HG03064 (cell line): ENCODE measurements at regions not wholly inside any gene's neighbourhood (a gene's known extent, or its start where the extent isn't known, plus 50 kb on each side); places are given as distances from the start of the nearest gene placed in this dataset.
"Not testable (repeated sequence)": the region's sequence is repeated elsewhere in the genome, so short reads cannot be mapped to it uniquely, and the experiment has no call there.

Experiments used
- ATAC-seq: cut with Tn5 transposase; IDR thresholded peaks from one replicate; pipeline ENCODE4 v1.9.1; 2021; ENCODE audit warnings: low read depth; ENCODE audit not compliant: unreplicated experiment

DNA sequence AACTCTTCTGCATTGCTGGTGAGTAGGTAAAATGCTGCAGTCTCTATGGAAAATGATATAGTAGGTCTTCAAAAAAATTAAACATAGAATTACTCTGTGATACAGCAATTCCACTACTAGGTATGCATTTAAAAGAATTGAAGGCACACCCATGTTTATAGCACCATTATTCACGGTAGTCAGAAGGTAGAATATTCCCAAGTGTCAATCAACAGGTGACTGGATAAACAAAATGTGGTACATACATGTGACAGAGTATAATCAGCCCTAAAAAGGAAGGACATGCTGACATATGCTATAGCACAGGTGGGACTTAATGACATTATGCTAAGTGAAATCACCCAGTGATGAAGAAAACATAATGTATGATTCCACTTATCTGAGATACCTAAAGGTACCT lies 123.3 kb downstream of the CCER1 start:
- ATAC-seq, result no peak

DNA sequence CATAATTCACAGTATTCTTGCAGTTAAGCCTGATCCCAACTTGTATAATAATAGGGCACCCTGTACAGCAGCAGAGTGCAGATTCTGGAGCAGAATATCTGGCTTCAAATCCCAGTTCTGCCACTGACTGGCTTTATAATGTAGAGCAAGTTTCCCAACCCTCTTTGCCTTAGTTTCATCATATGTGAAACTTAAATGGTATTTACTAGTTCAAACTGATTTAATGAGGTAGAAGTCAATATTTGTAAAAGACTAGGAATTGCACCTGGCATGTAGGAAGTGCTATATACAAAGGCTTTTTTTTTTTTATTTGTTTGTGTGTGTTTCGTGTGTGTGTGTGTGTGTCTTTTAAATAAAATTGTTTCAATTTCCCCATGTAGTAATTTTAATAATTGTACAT lies 125.9 kb downstream of the CCER1 start:
- ATAC-seq, result no peak

DNA sequence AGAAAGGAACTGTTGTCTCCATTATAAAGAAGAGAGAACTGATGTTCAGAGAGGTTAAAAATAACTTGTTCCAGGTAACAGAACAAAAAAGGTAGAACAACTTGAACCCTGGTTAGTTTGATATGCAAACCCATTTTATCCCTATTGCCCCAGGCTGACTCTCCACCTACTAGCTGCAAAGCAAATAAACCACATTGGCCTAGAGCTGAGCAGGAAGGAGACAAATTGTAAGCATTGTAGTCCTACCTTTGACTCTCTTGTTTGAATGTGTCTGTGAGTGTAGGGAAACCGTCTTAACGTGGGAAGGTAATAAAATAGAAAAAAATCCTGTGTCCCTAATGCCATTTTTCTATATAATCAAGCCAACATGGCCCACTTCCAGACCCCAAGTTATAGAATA lies 126.4 kb downstream of the CCER1 start:
- ATAC-seq, result no peak

DNA sequence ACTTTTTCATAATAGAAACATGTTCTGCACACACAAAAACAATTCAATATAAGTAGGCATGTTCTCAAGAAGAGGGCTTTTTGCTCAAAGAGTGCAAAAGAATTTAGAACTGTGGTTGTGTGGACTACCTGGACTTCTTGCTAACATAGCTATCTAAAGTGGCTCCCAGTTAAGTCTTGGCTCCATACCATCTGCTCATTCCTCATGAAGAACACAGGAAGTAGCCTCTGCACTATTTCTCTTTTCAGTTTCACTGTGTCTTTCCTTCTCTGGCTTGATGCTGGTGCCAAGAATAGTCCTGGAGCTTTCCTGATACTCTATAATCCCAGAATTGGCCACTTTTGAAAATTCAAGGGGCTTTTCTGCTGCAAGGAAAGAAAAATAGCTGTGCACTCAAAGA lies 127.4 kb downstream of the CCER1 start:
- ATAC-seq, result no peak

DNA sequence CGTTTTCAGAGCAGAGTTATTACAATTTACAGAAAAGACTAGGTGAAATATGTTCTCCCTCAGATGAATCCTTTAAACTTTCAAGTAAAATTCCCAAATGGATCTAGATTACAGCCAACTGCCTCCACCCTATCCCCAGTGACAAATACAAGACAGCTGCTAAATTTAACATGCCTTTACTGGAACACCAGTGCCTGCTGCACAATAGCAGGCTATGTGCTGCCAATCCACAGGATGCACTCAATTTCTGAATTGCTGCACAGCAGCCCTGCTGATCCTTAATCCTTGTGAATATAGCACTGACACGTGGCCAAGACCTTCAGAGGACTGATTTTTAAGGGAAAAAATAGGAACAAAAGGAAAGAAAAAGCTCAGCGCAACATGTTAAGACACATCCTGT lies 128.9 kb downstream of the CCER1 start:
- ATAC-seq, result no peak

DNA sequence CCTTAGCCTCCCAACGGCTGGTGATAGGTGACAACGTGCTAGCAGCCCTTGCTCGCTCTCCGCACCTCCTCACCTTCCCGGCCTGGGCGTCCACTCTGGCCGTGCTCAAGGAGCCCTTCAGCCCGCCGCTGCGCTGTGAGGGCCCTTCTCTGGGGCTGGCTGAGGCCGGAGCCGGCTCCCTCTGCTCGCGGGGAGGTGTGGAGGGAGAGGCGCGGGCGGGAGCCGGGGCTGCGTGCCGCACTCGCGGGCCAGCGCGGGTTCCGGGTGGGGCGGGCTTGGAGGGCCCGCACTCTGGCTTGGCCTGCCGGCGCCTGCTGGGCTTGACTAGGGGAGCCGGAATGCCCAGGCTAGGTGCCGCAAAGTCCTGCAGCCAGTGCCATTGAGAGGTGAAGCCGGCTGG lies 131.1 kb downstream of the CCER1 start:
- ATAC-seq, result no peak

DNA sequence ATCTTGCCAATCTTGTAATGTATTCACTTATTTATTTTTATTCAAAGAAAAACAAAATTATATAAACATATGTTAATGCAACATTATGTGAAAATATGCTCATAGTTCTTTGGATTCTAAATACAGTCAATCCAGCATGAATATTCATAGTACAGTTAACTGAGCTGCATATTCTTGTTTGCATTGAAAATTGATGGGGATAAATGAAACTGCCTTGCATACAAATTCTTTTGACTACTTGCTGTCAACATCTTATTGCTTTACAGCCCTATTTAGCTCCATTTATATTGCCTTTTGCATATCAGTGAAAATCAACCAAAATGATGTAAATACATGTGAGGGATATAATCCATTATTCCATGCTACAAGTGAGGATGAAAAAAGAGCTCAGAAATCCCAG lies 135.3 kb downstream of the CCER1 start:
- ATAC-seq, result no peak

DNA sequence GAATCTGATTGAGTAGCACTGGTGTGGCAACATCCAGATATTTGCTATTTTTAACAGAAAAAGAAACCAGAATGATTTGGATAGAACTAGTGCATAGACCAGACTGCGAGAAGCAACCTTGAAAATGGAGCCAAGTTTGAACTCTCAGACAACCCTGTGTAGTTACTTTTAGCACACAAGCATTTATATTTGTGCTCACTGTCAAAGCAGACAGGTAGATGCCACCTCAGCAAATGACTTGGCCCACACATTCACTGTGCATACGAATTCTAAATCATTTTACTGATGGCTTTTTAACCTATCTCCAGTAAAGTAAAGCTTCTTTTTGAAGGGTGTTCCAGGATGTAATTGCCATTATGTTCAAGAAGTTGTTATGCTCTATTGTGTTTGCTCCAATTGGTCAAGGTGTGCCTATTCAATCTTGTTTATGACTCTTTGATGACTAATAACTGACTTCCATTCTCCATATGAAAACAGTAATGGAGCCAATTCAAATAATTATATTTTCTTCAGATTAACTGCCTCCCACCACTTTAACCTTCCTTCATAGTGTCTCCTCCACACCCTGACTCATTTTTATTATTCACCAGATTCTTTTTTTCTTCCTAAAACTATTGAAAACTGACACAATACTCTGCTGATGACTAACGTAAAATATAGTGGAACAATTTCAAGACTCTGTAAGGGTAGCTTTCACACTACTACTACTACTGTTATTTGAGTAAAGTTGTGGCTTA lies 138.5 kb downstream of the CCER1 start:
- no peak for ATAC-seq

DNA sequence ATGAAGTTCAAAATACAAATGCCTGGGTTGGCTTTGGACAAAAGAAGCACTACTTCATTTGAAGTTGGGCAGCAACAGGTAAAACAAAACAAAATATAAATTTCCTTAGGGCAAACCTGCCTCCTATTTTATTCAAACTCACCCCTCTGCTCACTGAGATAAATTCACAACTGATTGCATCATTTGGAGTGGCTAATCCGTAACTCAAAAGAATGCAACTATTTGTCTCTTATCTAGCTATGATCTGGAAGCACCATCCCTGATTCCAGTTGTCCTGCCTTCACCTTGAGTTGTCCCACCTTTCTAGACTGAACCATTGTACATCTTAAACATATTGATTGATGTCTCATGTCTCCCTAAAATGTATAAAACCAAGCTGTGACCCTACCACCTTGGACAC lies 145.0 kb downstream of the CCER1 start:
- ATAC-seq, result no peak

DNA sequence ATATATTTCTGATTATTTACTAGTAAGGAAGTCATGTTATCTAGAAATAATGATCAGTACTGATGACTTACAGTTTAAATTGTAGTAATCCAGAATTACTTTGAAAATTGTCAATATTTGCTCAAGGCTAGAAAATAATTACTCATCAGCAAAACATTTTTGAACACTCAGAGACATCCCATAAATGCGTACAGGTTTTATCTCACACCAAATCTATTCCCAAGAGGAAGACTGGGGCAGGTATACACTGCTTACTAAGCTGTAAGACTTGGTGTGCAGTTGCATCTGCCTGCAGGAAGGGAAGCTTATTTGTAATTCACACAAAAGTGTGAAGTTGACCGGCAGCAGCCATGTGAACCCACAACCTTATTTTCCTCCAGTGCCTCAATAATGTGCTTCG lies 146.4 kb downstream of the CCER1 start:
- ATAC-seq, result no peak

DNA sequence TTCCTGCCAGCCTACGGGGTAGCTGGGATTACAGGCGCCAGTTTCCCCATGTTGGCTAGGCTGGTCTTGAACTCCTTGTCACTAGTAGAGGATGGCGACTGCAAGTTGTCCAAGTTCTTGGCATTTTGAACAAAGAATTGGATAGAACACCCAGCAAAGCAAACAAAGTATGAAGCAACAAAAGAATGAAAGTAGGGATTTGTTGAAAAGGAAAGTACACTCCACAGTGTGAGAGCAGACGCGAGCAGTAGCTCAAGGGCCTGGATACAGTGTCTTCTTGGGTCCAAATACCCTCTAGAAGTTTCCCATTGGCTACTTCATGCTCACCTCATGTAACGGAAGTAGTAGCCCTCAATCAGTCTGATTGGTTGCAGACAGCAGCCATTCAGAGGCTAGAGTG lies 152.2 kb downstream of the CCER1 start:
- no peak for ATAC-seq

DNA sequence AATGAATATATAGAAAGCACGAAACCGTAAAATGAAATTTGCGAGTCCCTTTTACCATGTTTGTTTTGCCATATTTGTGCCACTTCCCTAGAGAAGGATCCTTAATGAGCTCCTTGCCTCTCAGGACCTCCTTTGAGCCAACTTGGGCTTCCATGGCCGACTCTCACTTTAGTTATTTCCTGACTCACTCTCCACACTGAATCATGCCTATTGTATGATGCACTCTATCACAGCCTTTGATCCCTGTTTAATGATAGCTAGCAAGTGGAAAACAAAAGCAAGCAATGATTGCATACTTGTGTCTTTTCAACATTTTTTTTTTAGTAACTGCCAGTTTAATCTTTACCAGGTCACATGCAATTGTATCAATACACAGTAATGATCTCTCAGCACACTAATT lies 153.2 kb downstream of the CCER1 start:
- no peak for ATAC-seq

DNA sequence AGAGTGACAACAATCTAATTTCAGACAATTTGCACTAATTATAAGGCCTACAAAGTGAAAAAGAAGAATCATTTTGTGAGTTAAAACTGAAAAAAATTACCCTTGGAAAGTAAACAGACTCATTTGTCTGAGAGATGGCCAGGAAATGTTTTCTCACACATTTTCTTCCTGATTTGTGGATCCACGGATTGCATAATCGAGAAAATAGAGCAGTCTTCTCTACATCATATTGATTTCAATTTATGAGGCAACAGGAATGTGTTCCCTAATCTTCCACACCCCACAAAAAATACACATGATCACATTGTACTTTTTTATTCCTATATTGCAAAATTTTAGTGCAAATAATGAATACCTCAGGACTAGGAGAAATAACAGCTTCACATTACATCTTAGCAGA lies 160.8 kb downstream of the CCER1 start:
- ATAC-seq, result no peak

DNA sequence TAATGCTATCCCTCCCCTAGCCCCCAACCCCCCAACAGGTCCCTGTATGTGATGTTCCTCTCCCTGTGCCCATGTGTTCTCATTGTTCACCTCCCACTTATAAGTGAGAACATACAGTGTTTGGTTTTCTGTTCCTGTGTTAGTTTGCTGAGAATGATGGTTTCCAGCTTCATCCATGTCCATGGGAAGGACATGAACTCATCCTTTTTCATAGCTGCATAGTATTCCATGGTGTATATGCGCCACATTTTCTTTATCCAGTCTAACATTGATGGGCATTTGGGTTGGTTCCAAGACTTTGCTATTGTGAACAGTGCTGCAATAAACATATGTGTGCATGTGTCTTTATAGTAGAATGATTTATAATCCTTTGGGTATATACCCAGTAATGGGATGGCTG lies 162.3 kb downstream of the CCER1 start:
- not testable (repeated sequence) for ATAC-seq

DNA sequence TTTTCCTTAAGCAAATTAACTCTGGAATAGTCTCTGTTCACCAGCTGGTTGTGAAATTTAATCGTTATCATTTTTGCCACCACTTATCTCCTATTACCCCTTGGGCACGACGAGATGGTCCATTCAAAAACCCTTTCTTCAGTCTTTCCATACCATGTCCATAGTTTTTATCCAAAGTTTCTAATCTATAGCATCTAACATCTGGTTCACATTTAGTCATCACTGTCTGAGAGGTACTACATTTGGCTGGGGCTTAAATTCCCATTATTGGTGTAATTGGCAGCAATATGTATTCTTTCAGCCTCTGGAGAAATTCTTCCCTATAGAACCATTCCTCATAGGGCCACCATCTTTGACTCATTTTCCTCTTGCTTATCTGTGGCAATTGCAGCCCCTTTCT lies 163.5 kb downstream of the CCER1 start:
- ATAC-seq, result no peak

DNA sequence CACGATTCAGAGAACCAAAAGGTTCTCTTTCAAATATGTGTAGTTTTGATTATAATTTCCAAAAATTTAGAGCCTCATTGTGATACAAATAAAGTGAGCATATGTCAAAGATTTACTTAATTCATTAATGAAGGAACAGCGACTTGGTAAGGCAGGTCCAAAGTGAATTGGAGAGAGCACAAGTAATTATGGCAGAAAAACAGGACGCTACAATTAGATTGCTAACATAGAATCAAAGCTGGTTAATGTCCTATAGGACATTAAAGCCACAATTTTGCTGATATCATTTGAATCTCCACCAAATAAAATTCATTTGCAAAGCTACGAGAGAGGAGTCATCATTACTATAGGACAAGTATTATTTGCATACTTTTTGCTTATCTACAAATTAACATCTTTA lies 164.2 kb downstream of the CCER1 start:
- ATAC-seq, result no peak

DNA sequence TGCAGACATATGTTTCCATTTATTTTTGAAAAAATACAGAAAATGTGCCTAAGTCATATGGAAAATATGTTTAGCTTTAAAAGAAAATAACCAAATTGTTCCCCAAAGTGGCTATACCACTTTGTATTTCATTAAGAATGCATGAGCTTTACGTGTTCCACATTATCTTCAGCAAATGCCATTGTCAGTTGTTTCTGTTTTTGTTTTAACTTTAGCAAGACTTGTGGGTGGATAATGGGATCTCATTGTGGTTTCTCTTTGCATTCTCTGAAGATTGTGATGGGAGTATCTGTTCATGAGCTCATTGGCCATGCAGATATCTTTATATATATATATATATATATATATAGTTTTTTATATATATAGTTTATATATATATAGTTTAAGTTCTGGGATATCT lies 181.5 kb downstream of the CCER1 start:
- ATAC-seq, result no peak

DNA sequence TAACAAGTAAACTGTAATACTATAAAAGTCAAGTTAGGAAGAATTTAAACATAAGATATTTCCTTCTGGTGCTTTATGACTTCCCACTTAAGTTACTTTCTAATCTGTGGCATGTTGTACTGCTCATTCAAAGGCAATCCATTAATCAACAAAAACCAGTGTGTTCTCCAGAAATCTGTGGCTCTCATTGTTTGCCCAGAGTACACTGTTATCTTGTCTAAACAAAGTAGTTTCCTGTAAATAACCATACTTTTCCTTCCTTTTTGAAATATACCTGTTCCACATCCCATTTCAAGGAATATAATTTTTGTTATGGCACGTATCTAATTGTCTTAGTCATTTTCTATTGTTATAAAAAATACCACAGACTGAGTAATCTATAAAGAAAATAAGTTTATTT lies 184.1 kb downstream of the CCER1 start:
- ATAC-seq, result no peak

DNA sequence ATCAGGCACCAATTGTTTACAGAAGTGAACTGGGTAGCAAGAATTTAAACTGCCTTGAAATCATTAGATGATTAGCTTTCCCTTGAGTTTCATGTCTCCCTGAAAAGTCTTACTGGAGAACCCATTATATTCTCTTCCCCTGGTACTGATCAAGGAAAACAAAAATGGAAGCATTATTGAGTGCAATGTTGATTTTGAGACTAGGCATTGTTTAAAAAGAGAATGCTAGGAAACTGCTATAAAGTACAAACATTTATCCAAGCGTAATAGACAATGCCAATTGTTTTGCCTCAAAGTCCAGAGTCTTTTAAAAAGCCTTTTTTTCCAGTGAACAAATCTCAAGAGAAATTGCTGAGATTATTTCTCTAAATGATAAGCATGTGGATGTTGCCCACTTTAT lies 197.0 kb downstream of the CCER1 start:
- ATAC-seq, result no peak

DNA sequence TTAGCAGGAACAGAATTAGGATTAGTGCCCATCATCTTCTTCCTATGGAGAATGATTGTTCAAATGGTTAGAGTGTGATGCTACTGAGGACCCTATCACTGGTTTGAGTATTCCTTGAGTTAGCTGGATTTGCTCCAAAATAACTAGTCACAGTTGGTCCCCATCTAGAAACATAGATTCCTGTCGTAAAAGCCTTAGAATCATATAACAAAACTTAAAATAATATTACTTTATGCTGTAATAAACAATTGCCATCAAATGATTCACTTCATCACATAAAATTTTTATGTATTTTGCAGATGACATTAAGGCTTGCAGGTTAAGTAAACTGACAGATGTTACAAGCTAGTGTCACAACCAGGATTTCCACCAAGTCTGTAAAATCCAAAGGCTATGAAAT lies 209.8 kb downstream of the CCER1 start:
- ATAC-seq, result no peak

DNA sequence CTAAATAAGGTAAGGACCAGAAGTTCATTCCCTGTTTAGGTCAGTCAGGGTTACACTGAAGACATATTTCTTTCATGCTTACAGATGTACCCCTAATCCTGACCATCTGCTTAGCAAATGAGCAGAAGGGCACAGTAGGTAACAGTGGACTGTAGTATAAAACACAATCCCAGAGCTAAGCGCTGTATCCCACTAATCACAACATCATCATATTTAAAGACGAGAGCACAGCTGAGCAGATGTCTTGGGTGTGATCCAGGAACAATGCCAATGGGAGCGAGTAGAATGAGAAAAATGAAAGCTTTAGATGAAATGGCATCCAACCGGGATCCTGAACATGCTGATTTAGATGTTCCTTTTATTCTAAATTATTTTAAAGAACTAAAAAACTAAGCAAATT lies 213.4 kb downstream of the CCER1 start:
- no peak for ATAC-seq

DNA sequence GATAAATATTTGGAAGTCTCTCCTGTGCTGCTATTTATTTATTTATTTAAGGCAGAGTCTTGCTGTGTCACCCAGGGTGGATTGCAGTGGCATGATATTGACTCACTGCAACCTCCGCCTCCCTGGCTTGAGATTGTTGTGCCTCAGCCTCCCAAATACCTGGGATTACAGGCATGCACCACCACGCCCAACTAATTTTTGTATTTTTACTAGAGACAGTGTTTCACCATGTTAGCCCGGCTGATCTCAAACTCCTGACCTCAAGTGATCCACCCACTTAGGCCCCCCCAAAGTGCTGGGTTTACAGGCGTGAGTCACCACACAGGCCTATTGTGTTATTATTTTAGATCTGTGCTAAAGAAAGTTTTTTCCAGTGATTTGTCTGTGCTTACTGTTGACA lies 225.2 kb downstream of the CCER1 start:
- ATAC-seq, result no peak

DNA sequence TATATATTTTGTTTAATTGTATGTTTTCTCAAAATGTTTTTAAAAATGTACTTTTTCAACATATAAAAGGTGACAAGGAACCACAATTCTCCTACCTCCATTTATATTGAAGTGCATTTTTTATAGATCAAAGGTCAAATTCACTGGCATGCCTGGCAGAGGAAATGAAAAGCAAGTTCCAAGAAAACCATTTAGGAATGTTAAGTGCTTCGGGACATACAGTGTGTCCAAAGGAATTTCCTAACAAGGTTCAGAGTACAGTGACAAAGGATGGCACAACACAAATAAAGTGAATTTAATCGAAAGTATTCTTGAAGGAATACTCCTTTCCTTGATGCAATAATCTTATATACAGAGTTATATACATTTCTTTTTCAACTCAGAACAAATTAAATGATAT lies 242.3 kb downstream of the CCER1 start:
- ATAC-seq, result no peak
